ENCODE measurements at regions not wholly inside any gene's neighbourhood (a gene's known extent, or its start where the extent isn't known, plus 50 kb on each side); places are given as distances from the start of the nearest gene placed in this dataset.

- no peak for ATAC-seq
- no peak for TF ChIP-seq ZC3H10 (CRISPR knock-in tag; IDR thresholded peaks at IDR 0.05)
- TF ChIP-seq ZNF8 (CRISPR knock-in tag; IDR thresholded peaks at IDR 0.05), result no peak
- TF ChIP-seq BACH2 (CRISPR knock-in tag; IDR thresholded peaks at IDR 0.05; ENCODE audit: borderline replicate concordance), result no peak
- no peak for TF ChIP-seq ISL1 (CRISPR knock-in tag; IDR thresholded peaks at IDR 0.05)
- TF ChIP-seq ZFP30 (CRISPR knock-in tag; IDR thresholded peaks at IDR 0.05), result no peak
- TF ChIP-seq CSDC2 (CRISPR knock-in tag; IDR thresholded peaks at IDR 0.05), result no peak
- TF ChIP-seq PATZ1 (CRISPR knock-in tag; IDR thresholded peaks at IDR 0.05; ENCODE audit: borderline replicate concordance), result no peak
- TF ChIP-seq ZNF565 (CRISPR knock-in tag; conservative IDR thresholded peaks at IDR 0.05; ENCODE audit: low read depth), result no peak
- TF ChIP-seq ZFP3 (CRISPR knock-in tag; IDR thresholded peaks at IDR 0.05), result no peak
- no peak for TF ChIP-seq ESRRG (CRISPR knock-in tag; IDR thresholded peaks at IDR 0.05)
- TF ChIP-seq ZNF70 (CRISPR knock-in tag; IDR thresholded peaks at IDR 0.05), result no peak
- TF ChIP-seq TOX (CRISPR knock-in tag; IDR thresholded peaks at IDR 0.05; ENCODE audit: borderline replicate concordance), result no peak
- TF ChIP-seq GLIS3 (CRISPR knock-in tag; IDR thresholded peaks at IDR 0.05), result no peak
- TF ChIP-seq TCF4 (CRISPR knock-in tag; IDR thresholded peaks at IDR 0.05; ENCODE audit: borderline replicate concordance), result no peak
- TF ChIP-seq CREB5 (CRISPR knock-in tag; IDR thresholded peaks at IDR 0.05; ENCODE audit: low read depth), result no peak
- TF ChIP-seq PPARA (CRISPR knock-in tag; IDR thresholded peaks at IDR 0.05; ENCODE audit: borderline replicate concordance), result no peak
- no peak for TF ChIP-seq CSRNP3 (CRISPR knock-in tag; IDR thresholded peaks at IDR 0.05)
- TF ChIP-seq POU6F1 (CRISPR knock-in tag; IDR thresholded peaks at IDR 0.05; ENCODE audit: borderline replicate concordance, low read depth), result no peak
- TF ChIP-seq SNAI2 (CRISPR knock-in tag; IDR thresholded peaks at IDR 0.05), result no peak
Measured at GRCh38 chr6:166686317-166686716, 59.3 kb upstream of the RPS6KA2 start.

- TF ChIP-seq OSR1 (CRISPR knock-in tag; IDR thresholded peaks at IDR 0.05) (no peak), TSHZ2 (CRISPR knock-in tag; IDR thresholded peaks at IDR 0.05) (no peak), ARNTL (CRISPR knock-in tag; IDR thresholded peaks at IDR 0.05; ENCODE audit: borderline replicate concordance, low read depth) (no peak), ZNF8 (CRISPR knock-in tag; IDR thresholded peaks at IDR 0.05) (no peak), PATZ1 (CRISPR knock-in tag; IDR thresholded peaks at IDR 0.05; ENCODE audit: borderline replicate concordance) (no peak), CSDC2 (CRISPR knock-in tag; IDR thresholded peaks at IDR 0.05) (no peak), POU6F1 (CRISPR knock-in tag; IDR thresholded peaks at IDR 0.05; ENCODE audit: borderline replicate concordance, low read depth) (no peak), RARB (CRISPR knock-in tag; IDR thresholded peaks at IDR 0.05) (no peak), BACH2 (CRISPR knock-in tag; IDR thresholded peaks at IDR 0.05; ENCODE audit: borderline replicate concordance) (no peak), ZFP3 (CRISPR knock-in tag; IDR thresholded peaks at IDR 0.05) (no peak), PPARA (CRISPR knock-in tag; IDR thresholded peaks at IDR 0.05; ENCODE audit: borderline replicate concordance) (no peak), TCF4 (CRISPR knock-in tag; IDR thresholded peaks at IDR 0.05; ENCODE audit: borderline replicate concordance) (no peak), ESRRG (CRISPR knock-in tag; IDR thresholded peaks at IDR 0.05) (no peak), TOX (CRISPR knock-in tag; IDR thresholded peaks at IDR 0.05; ENCODE audit: borderline replicate concordance) (no peak), SNAI2 (CRISPR knock-in tag; IDR thresholded peaks at IDR 0.05) (no peak), ISL1 (CRISPR knock-in tag; IDR thresholded peaks at IDR 0.05) (no peak), ZC3H10 (CRISPR knock-in tag; IDR thresholded peaks at IDR 0.05) (no peak), CREB5 (CRISPR knock-in tag; IDR thresholded peaks at IDR 0.05; ENCODE audit: low read depth) (no peak)
- ATAC-seq, result no peak
Measured at GRCh38 chr6:166684866-166685265, 57.8 kb upstream of the RPS6KA2 start.

Measured in SK-N-SH treated with all-trans-retinoic acid at 6 μM for 48 hours (cell line).